ENCODE measurements at regions not wholly inside any gene's neighbourhood (a gene's known extent, or its start where the extent isn't known, plus 50 kb on each side); places are given as distances from the start of the nearest gene placed in this dataset.

DNA sequence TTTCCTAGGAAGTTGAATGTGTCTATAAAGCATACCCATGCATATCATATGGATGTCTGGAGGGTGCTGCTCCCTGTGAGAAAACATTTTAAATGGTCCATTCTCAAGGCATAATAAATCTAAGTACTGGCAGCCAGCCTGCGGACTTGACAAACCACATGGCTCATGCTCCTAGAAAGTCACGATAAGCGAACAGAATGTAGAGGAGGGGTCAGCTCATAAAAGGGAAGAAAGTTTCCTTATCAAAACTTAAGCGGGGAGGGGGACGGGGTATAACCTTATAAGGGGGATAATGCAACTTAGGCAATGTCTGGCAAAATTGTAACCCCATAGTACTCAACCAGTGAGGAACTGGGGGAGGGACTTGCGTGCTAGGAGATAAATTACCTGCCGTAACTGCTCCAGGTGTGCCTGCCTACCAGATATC lies 159.8 kb upstream of the LMCD1 start:
- no peaks in the 10 kb centered on the region for H3K4me1 ChIP-seq

DNA sequence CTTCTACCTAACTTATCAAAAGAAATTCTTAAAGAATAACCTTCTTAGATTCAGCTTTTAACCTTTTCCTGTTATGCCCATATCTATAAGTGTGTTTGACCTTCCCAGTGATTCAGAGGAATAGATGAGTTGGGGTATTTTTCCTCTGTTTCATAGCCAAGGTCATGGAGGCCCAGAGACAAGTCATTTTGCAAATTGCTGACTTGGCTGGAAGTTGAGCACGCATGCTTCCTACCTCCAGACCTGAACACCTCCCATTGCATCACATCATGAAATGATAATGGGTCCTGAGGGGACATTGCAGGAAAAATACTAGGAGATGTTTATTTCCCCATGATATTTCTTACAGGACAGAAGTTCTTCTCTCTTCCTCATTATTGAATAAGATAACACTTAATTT lies 158.6 kb upstream of the LMCD1 start:
- Histone ChIP-seq H3K9me3 (peaks cover 5 to 21% of the 10 kb centered on the region in 2 donors), H3K27me3 (no peaks in the 10 kb centered on the region), H3K4me3 (no peak overlapping the region), H3K36me3 (no peaks in the 10 kb centered on the region), H3K4me1 (no peaks in the 10 kb centered on the region), H3K27ac (no peak overlapping the region)
- TF ChIP-seq, protein P1, sequence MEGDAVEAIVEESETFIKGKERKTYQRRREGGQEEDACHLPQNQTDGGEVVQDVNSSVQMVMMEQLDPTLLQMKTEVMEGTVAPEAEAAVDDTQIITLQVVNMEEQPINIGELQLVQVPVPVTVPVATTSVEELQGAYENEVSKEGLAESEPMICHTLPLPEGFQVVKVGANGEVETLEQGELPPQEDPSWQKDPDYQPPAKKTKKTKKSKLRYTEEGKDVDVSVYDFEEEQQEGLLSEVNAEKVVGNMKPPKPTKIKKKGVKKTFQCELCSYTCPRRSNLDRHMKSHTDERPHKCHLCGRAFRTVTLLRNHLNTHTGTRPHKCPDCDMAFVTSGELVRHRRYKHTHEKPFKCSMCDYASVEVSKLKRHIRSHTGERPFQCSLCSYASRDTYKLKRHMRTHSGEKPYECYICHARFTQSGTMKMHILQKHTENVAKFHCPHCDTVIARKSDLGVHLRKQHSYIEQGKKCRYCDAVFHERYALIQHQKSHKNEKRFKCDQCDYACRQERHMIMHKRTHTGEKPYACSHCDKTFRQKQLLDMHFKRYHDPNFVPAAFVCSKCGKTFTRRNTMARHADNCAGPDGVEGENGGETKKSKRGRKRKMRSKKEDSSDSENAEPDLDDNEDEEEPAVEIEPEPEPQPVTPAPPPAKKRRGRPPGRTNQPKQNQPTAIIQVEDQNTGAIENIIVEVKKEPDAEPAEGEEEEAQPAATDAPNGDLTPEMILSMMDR (IDR thresholded peaks at IDR 0.05), result no peak
- TF ChIP-seq POLR2A (IDR thresholded peaks at IDR 0.05) (no peak), POLR2AphosphoS5 (IDR thresholded peaks at IDR 0.05) (no peak)
- intact Hi-C loops (cut with DNase I; ENCODE audit: low total_unique reads), result no loop called here
- DNase-seq (ENCODE audit: low spot score in 2 of 2), result no peak

More for the DNA sequence above, 159.8 kb upstream of the LMCD1 start:
- Histone ChIP-seq H3K9me3 (peaks cover 5 to 21% of the 10 kb centered on the region in 2 donors), H3K36me3 (no peaks in the 10 kb centered on the region), H3K27me3 (no peaks in the 10 kb centered on the region), H3K27ac (no peak overlapping the region), H3K4me3 (no peak overlapping the region)
- intact Hi-C loops (cut with DNase I; ENCODE audit: low total_unique reads), result no loop called here
- DNase-seq (ENCODE audit: low spot score in 2 of 2), result no peak
- TF ChIP-seq POLR2AphosphoS5 (IDR thresholded peaks at IDR 0.05), result no peak
- TF ChIP-seq POLR2A (IDR thresholded peaks at IDR 0.05), result no peak
- TF ChIP-seq, protein P1 (IDR thresholded peaks at IDR 0.05), result no peak

DNA sequence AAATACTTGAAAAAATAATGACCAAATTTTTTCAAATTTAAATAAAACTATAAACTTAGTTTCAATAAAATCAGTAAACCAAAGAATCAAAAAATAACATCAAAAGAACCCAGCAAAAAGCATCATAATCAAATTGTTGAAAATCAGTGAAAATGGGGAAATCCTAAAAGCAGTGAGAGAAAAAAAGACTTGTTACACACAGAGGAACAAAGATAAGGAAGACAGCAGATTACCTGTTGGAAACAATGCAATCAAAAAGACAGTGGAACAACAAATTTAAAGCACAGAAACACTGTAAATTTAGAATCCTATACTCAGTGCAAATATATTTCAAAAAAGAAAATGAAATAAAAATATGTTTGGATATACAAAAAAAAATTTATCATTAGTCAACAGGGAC lies 156.2 kb upstream of the LMCD1 start:
- H3K27ac ChIP-seq, result no peak overlapping the region
- TF ChIP-seq POLR2AphosphoS5 (IDR thresholded peaks at IDR 0.05) (no peak), POLR2A (IDR thresholded peaks at IDR 0.05) (no peak)
- TF ChIP-seq, protein P1 (IDR thresholded peaks at IDR 0.05), result no peak
- intact Hi-C loops (cut with DNase I; ENCODE audit: low total_unique reads), result no loop called here
- DNase-seq (ENCODE audit: low spot score in 2 of 2), result no peak
- H3K36me3 ChIP-seq, result no peaks in the 10 kb centered on the region
- H3K4me1 ChIP-seq, result no peaks in the 10 kb centered on the region
- no peak overlapping the region for H3K4me3 ChIP-seq
- peaks cover 5 to 21% of the 10 kb centered on the region in 2 donors for H3K9me3 ChIP-seq
- no peaks in the 10 kb centered on the region for H3K27me3 ChIP-seq

DNA sequence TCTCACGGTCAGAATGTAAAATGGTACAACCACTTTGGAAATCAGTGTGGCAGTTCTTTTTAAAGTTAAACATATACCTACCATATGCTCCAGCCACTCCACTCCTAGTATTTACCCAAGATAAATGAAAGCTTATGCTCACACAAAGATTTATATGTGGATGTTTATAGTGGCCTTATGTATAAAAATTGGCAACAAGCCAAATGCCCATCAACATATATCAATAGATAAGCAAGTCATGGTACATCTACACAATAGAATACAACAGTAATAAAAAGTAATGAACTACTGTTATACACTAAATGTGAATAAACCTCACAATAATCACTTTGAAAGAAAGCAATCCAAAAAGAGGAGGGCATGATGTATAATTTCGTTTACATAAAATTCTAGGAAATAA lies 153.5 kb upstream of the LMCD1 start:
- DNase-seq (ENCODE audit: low spot score in 2 of 2), result no peak
- no peak overlapping the region for H3K27ac ChIP-seq
- intact Hi-C loops (cut with DNase I; ENCODE audit: low total_unique reads), result no loop called here
- no peaks in the 10 kb centered on the region for H3K36me3 ChIP-seq
- TF ChIP-seq, protein P1 (IDR thresholded peaks at IDR 0.05), result no peak
- no peak for TF ChIP-seq POLR2AphosphoS5 (IDR thresholded peaks at IDR 0.05)
- no peak for TF ChIP-seq POLR2A (IDR thresholded peaks at IDR 0.05)
- peaks cover 5 to 21% of the 10 kb centered on the region in 2 donors for H3K9me3 ChIP-seq
- H3K27me3 ChIP-seq, result no peaks in the 10 kb centered on the region
- no peaks in the 10 kb centered on the region for H3K4me1 ChIP-seq
- no peak overlapping the region for H3K4me3 ChIP-seq

DNA sequence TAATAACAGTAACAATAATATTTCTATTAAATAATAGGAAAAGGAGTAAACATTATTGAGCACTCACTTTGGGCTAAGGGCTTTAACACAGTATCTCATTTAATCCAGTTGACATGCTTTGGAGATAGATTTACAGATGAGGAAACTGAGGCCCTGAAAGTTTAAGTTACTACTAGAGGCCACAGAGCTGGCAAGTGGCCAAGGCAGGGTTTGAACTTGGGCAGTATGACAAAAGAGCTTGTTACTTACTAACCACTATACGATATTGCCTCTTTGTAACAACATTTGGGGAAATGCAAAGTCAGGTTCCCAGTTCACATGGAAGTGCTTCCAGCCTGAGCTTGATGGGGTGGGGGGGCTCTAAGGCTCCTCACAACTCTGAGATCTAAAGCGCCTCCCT lies 149.1 kb upstream of the LMCD1 start:
- H3K9me3 ChIP-seq, result no peaks in the 10 kb centered on the region

More for the DNA sequence above, 149.1 kb upstream of the LMCD1 start:
- TF ChIP-seq POLR2A (IDR thresholded peaks at IDR 0.05) (no peak), POLR2AphosphoS5 (IDR thresholded peaks at IDR 0.05) (no peak)
- TF ChIP-seq, protein P1 (IDR thresholded peaks at IDR 0.05), result no peak
- intact Hi-C loops (cut with DNase I; ENCODE audit: low total_unique reads), result no loop called here
- Histone ChIP-seq H3K27ac (no peak overlapping the region), H3K4me3 (no peak overlapping the region), H3K36me3 (no peaks in the 10 kb centered on the region), H3K4me1 (no peaks in the 10 kb centered on the region), H3K27me3 (no peaks in the 10 kb centered on the region)
- DNase-seq (ENCODE audit: low spot score in 2 of 2), result no peak
